NCI-H82 (cell line): ENCODE measurements at regions not wholly inside any gene's neighbourhood (a gene's known extent, or its start where the extent isn't known, plus 50 kb on each side); places are given as distances from the start of the nearest gene placed in this dataset.

Source experiments
- DNase-seq: peaks from one replicate; lab custom pipeline; 2025; lab: John Stamatoyannopoulos, UW

- DNase-seq: peak; percentile 77
Measured at GRCh38 chr5:166369346-166369745, 1922.1 kb upstream of the WWC1 start.

- peak; percentile 32 for DNase-seq
Measured at GRCh38 chr5:166369807-166370206, 1921.6 kb upstream of the WWC1 start.

DNA sequence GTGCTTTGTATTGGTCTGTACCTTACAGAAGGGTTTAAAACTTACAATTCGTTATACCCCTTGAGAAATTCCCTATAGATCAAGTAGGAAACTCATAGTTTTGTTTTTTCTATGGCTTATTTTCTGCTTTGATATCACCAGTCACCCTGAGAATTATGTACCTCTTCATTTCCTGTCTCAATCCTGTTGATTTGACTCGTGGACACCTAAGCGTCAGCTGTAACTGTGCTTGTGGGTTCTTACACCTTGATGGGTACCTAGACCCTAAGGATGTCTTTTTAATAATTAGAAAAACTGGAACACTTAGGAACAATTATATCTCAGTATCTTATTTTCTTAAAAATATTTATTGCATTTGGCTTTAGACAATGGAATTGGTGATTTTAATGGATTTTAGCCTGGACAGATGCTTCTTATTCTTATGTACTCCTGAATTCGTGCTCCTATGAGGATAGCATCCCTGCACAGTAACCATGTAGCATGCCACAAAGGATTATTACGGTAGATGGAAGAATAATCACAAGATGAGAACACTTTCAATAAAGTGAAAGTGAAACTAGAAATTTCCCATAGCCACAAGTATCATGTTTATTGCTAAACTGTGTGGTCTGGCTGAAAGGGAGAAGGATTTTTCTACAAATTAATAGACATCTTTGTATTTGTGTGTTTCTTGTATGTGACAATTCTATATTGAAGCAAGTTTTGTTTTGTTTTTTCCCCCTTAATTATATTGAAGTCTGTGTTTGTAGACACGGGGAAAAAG, 1920.3 kb upstream of the WWC1 start:
- DNase-seq: no peak

GRCh38 chr5:166373817-166374216, 1917.6 kb upstream of the WWC1 start:
- DNase-seq: no peak

DNA sequence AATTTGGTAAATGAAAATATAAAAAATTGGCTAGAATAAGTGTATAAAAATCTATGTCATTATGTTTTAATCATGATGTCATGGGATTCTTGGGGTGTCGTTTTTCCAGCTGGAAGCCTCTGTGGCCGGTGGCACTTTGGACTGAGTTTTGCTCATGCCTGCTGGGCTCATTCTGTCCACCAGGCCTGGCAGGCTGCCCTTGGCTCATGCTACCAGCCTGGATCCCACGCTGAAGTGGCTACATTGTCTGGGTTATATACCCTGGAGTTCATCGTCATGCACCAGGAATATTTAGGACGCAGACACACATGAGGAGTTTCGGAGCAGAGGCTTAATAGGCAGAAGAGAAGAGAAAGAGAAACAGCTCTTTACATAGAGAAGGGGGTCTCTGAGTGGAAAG, 1913.7 kb upstream of the WWC1 start:
- no peak for DNase-seq

- DNase-seq: no peak
Measured at GRCh38 chr5:166379517-166379916, 1911.9 kb upstream of the WWC1 start.

GRCh38 chr5:166382031-166382430, 1909.4 kb upstream of the WWC1 start:
- peak; percentile 4 for DNase-seq

DNA sequence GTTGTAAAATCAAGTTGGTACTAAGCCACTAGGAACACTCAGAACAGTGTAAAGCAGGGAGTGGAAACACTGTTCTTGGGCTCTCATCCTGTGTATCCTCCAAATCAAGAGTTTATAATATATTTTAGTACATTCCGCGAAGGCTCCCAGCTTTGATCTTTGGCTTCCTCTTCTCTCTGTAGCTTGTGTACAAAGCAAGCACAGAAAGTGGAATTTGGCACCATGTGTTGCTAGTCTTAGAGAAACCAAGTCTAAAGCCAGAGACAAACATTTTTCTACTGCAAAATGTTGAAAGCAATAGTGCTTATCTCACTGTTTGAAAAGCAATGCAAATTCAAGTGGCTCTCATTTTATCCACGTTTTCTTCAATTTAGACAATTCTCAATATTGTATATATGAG, 1893.3 kb upstream of the WWC1 start:
- no peak for DNase-seq

- no peak for DNase-seq
Measured at GRCh38 chr5:166399781-166400180, 1891.7 kb upstream of the WWC1 start.

GRCh38 chr5:166401391-166401790, 1890.1 kb upstream of the WWC1 start:
- DNase-seq: peak; percentile 97

- no peak for DNase-seq
Measured at GRCh38 chr5:166412191-166412590, 1879.3 kb upstream of the WWC1 start.

GRCh38 chr5:166427211-166427610, 1864.2 kb upstream of the WWC1 start:
- no peak for DNase-seq

DNA sequence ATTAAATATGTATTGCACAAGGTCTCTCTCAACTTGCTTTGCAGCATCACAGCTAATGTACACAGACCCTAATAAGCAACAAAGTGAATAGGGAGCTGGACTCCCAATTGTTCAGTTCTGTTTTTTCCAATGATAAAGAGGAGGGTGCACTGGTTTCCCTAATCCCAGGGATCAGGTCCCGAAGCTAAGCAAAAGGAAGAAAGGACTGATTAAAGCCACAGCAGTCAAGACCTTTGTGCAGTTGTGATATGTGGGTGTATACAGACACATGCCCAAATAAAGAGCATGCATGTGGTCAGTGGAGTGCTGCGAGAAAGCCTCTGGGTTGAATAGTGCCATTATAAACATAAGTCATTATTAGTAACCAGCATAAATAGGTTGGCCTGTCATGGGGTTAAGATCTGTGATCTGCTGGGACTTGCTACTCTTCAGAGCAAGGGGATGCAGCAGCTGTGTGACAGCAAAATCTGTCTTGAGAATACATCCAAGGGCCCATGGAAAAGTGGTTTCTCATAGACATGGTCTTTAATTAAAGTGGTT, 1863.1 kb upstream of the WWC1 start:
- no peak for DNase-seq

- DNase-seq: no peak
Measured at GRCh38 chr5:166430491-166431319, 1860.7 kb upstream of the WWC1 start.

DNA sequence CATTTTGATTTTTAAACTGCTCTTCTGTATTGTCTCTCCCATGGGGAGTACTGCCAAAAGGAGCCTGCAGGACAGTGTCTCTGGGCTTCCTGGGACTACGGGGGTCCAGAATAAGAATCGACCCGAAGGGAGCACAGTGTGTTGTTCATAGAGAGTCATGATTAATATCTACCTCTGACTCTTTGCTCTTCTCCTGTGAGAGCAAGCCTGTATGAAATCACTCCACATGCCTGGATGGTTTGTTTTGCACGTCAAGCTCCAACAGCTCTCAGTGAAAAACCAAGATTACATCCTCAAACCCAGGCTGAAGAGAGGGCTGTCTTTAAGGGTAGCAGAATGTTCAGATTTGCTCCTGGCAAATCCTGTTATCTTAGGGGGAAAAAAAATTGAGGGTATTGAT, 1860.0 kb upstream of the WWC1 start:
- no peak for DNase-seq

GRCh38 chr5:166433679-166434078, 1857.8 kb upstream of the WWC1 start:
- no peak for DNase-seq

- DNase-seq: no peak
Measured at GRCh38 chr5:166436872-166437271, 1854.6 kb upstream of the WWC1 start.

DNA sequence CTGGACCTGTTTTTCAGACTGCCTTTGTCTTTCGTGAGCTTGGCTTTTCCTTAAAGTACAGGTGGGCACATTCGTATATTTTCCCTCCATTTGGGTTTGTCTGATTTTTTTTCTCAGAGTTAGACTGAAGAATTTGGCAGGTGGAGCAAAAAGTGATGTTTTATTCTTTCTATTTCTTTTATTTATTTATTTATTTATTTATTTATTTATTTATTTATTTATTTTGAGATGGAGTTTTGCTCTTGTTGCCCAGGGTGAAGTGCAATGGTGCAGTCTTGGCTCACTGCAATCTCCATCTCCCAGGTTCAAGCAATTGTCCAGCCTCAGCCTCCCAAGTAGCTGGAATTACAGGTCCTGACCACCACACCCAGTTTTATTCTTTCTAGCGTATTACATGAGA, 1805.1 kb upstream of the WWC1 start:
- DNase-seq: no peak

- DNase-seq: no peak
Measured at GRCh38 chr5:166488560-166488959, 1802.9 kb upstream of the WWC1 start.

DNA sequence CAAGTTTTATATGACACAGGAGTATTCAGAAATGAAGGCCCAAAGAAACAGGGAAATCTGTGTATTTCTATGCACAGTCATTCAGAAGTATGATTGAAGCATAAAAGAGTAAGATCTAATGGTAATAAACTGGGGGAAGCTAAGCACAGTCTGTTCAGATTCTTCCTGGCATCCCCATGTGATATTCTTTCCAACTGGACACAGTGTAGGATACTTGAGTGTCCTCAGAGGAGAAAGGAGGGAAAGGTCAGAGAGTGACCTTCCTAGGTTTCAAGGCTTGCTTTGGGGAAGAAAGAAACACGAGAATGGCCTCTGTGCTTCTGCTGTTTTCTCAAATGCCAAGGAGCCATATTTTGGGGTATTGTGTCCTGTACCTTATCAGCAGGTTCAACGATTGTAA, 1798.4 kb upstream of the WWC1 start:
- no peak for DNase-seq

GRCh38 chr5:166493612-166494011, 1797.8 kb upstream of the WWC1 start:
- DNase-seq: peak; percentile 1

DNA sequence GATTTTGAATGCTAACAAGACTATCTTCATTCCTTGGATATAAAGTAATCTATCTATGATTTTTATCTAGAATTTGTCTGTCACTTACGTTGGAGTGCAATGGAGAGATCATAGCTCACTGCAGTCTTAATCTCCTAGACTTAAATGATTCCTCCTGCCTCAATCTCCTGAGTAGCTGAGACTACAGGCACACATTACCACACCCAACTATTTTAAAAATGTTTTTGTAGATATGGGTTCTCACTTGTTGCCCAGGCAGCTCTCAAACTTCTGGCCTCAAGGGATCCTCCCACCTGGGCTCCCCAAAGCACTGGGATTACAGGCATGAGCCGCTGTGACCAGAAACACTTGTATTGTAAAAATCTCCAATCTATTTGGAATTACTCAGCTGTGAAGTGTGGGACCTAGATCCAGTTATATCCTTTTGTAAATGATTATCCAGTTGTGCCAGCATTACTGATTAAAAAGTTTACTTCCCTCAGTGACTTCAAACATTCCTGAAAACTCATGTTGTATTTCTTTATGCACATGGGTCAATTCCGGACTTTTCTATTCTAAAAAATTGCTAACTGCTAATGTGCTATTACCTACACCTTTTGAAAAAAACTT, 1793.8 kb upstream of the WWC1 start:
- DNase-seq: peak; percentile 1
